Breast epithelium (tissue), 3 donors: ENCODE measurements at regions not wholly inside any gene's neighbourhood (a gene's known extent, or its start where the extent isn't known, plus 50 kb on each side); places are given as distances from the start of the nearest gene placed in this dataset.

Experiments used
- CTCF ChIP-seq, 3 donors: fragments of 450-650 bp; IDR thresholded peaks; one replicate each; pipeline ENCODE4 v1.5.1; 2016 to 2017; ENCODE audit warnings: antibody characterized with exemption in 3 of 3, mild to moderate bottlenecking in 3 of 3, moderate library complexity in 3 of 3
- POLR2A ChIP-seq: fragments of 450-650 bp; IDR thresholded peaks from one replicate; pipeline ENCODE4 v1.6.1; 2016; ENCODE audit warnings: antibody characterized with exemption, mild to moderate bottlenecking, moderate library complexity
- POLR2AphosphoS5 ChIP-seq, 3 donors: sonication (generic); formaldehyde crosslinking; IDR thresholded peaks; one replicate each; pipeline ENCODE4 v1.6.1; 2017; ENCODE audit warnings: antibody characterized with exemption in 3 of 3

DNA sequence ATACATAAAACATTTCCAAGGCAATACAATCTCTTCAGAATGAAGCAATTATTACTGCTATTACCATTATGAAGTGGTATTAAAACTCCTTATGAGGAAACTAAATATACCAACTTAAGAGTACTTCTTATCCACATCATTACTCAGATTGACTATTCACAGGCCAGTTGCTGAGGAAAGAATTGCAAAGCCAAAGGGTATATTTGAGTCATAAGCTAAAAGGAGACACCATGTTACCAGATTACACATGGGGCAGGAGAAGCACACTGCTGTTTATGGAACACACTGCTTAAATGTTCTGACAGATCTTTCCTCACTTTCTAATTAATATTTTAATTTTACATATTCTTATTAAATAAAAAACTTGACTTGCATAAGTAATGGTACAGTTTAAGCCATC is 1726.4 kb upstream of the NUDT12 start:
- TF ChIP-seq CTCF (IDR thresholded peaks at IDR 0.05): no peak
- TF ChIP-seq POLR2A: no peak
- no peak for TF ChIP-seq POLR2AphosphoS5 (IDR thresholded peaks at IDR 0.05)
